Fibroblast of villous mesenchyme (primary cell): ENCODE measurements at regions not wholly inside any gene's neighbourhood (a gene's known extent, or its start where the extent isn't known, plus 50 kb on each side); places are given as distances from the start of the nearest gene placed in this dataset.
"Not testable (repeated sequence)": the region's sequence is repeated elsewhere in the genome, so short reads cannot be mapped to it uniquely, and the experiment has no call there.

Source experiments
- DNase-seq: peaks from one replicate; pipeline ENCODE4 v3.0.0-alpha.2; 2010; ENCODE audit warnings: low read depth
- H3K4me3 ChIP-seq: 2 replicates; pipeline ENCODE4 v1.5.1; 2011; ENCODE audit warnings: low read depth, mild to moderate bottlenecking, low read length
- TF ChIP-seq, protein P1 (sequence below): IDR thresholded peaks from 2 replicates; pipeline ENCODE4 v1.5.1; 2012; ENCODE audit warnings: low read depth, mild to moderate bottlenecking, low read length; ENCODE audit not compliant: insufficient read depth

DNA sequence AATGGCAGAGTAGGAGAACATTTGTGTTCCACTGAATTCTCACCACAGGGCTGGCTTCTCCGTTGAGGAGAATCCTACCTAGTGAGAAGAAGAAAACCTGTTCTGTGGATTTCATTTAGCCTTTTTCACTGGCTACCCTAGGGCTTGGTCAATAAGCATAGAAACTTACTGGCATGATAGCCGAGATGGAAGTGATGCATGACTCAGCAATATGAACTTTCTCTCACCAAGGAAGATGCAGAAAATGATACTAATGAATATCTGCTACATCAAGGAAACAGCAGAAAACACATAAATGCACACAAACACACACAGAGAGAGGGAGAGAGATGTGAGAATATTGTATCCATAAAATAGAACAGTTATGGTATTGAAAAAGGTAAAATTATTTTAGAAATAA lies 216.3 kb downstream of the HHIP start:
- DNase-seq = no peak

GRCh38 chr4:144864891-144865290 lies 218.9 kb downstream of the HHIP start:
- DNase-seq, H3K4me3 ChIP-seq: not testable (repeated sequence)

More for the DNA sequence above, 216.3 kb downstream of the HHIP start:
- no peak overlapping the region for H3K4me3 ChIP-seq
- TF ChIP-seq, protein P1, sequence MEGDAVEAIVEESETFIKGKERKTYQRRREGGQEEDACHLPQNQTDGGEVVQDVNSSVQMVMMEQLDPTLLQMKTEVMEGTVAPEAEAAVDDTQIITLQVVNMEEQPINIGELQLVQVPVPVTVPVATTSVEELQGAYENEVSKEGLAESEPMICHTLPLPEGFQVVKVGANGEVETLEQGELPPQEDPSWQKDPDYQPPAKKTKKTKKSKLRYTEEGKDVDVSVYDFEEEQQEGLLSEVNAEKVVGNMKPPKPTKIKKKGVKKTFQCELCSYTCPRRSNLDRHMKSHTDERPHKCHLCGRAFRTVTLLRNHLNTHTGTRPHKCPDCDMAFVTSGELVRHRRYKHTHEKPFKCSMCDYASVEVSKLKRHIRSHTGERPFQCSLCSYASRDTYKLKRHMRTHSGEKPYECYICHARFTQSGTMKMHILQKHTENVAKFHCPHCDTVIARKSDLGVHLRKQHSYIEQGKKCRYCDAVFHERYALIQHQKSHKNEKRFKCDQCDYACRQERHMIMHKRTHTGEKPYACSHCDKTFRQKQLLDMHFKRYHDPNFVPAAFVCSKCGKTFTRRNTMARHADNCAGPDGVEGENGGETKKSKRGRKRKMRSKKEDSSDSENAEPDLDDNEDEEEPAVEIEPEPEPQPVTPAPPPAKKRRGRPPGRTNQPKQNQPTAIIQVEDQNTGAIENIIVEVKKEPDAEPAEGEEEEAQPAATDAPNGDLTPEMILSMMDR = no peak

GRCh38 chr4:144868309-144868708 lies 222.4 kb downstream of the HHIP start:
- DNase-seq = no peak
- no peak overlapping the region for H3K4me3 ChIP-seq
- TF ChIP-seq, protein P1 = no peak

DNA sequence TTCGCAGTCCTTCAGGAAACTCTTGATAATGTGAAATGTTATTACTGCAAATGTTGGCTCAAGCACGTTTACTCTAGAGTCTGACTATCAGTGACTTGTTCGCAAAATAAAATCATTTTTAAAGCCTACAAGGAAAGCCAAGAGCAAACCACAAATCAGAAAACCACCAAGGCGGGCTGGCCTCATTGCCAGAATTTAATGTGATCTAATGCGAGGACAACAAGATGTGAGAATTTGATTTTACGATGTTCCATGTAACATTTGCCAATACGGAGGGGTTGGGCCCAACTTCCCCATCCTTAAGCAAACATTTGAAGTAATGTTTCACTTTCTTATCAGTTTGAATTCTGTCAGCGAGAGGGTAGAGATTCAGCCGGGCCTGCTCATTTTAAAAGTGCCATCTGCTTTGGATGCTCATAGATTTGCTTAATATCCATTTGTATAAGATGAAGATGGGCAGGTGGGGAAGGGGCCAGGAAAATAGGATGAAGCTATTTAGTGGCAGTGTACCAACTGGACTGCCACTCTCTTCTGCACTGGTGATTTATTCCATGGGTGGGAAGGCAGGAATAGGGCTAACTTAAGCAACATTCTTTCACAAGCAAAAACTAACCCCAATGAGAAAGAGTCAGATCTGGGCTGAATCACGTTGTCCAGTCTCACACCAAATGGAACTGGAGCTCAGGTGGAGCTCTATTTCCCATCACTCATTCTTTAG lies 225.3 kb downstream of the ANAPC10 start:
- TF ChIP-seq, protein P1 = no peak
- H3K4me3 ChIP-seq = no peak overlapping the region
- peak; percentile 23 for DNase-seq

DNA sequence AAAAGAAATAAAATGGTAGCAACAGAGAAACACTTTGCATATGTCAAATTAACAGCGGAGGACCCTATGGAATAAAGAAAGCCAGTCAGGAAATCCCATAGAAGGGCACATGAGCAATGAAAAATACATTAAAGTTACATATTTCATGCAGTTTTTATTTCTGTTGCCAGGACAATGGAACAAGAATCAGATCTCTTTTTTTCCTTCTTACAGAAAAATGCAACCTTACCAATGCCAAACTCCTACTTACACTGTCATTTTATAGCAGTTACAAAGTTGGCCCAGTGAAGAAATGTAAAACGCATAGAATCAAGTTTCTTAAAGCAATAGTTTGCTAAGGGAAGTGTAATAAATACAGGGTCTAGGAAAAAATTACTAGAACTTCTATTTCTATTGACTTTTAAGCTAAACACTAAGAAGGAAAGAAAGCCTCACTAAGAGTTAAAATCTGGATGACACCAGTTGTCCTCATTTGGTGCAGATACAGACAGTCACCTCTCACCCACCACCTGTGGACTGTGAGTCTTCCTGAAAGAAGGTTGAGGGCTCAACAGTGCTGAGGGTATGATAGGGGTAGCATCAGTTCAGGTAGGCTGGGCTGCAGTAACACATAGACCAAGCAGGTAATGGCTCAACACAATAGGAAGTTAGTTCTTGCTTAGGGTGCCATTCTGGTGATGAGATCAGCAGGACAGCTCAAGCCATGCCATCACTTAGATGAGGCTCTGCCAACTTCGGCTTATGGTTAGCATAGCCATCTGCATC lies 224.6 kb downstream of the ANAPC10 start:
- TF ChIP-seq, protein P1 = no peak
- no peak overlapping the region for H3K4me3 ChIP-seq
- no peak for DNase-seq

DNA sequence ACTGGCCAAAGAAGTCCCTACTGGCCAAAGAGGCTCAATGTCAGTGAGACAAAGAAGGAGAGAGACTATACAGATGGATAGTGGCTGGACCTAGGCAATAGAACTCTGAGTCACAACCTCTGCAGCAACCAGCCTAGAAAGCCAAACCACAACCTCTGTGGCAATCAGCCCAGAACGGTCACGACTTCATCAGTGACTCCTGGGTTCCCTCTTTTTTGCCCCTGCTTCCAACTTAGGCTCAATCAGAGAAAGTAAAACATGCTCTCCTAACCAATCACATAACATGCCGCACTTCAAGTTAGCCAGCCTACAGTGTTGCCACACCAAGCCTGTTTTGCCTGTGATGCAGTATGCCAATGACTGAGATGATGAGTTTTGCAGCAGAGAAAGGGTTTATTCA lies 203.4 kb downstream of the ANAPC10 start:
- DNase-seq = peak; percentile 55
- no peak overlapping the region for H3K4me3 ChIP-seq
- TF ChIP-seq, protein P1 = no peak

DNA sequence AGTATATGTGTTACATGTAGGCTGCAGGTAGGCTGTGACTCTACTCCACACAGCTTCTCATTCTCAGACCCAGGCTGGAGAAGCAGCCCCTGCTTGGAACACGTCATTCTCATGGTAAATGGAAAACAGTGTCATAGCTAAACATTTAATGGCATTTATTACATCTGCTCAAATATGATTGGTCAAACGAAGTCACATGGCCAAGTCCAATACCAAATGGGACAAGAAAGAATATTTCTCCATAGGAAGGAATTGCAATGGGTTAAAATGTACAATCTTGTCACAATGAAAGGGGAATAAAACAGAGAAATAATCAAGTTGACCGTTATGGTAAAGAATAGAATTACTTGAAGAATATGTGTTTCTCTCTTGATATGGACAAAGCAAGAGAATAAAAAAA lies 198.6 kb downstream of the ANAPC10 start:
- no peak for DNase-seq
- TF ChIP-seq, protein P1 = no peak

More for the DNA sequence above, 198.6 kb downstream of the ANAPC10 start:
- no peak overlapping the region for H3K4me3 ChIP-seq
